SK-N-SH (cell line): ENCODE measurements at regions not wholly inside any gene's neighbourhood (a gene's known extent, or its start where the extent isn't known, plus 50 kb on each side); places are given as distances from the start of the nearest gene placed in this dataset.

Experiments
- FOSL2 ChIP-seq: IDR thresholded peaks from 2 replicates; pipeline ENCODE4 v1.4.0; 2012; ENCODE audit warnings: low read depth, mild to moderate bottlenecking, moderate library complexity, borderline replicate concordance
- TF ChIP-seq, protein P1 (sequence below): fragments of 200-600 bp; sonication (generic); IDR thresholded peaks from 2 replicates; pipeline ENCODE4 v1.6.1; 2017; ENCODE audit warnings: antibody characterized with exemption, mild to moderate bottlenecking, moderate library complexity
- TF ChIP-seq, protein P2 (sequence below): IDR thresholded peaks from 2 replicates; pipeline ENCODE4 v1.4.0; 2012; ENCODE audit warnings: low read depth, borderline replicate concordance

DNA sequence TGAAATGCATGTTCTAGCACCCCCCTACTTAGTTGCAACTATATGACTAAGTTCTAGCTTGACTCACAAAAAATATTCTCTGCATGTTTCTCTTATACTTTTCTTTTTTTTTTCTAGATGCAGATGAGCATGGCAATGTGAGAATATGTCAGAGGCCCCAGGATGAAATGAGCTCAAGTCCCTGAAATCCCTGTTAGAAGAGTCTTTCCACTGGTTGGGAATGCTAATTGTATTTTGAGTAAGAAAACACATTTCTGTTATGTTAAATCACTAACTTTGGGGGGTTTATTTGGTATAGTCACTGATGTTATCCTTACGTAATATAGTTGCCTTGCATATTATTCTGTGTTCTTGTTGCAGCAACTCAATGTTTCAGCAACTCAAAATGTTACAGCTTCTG lies 306.1 kb upstream of the CCDC179 start:
- no peak for TF ChIP-seq FOSL2
- TF ChIP-seq, protein P1, sequence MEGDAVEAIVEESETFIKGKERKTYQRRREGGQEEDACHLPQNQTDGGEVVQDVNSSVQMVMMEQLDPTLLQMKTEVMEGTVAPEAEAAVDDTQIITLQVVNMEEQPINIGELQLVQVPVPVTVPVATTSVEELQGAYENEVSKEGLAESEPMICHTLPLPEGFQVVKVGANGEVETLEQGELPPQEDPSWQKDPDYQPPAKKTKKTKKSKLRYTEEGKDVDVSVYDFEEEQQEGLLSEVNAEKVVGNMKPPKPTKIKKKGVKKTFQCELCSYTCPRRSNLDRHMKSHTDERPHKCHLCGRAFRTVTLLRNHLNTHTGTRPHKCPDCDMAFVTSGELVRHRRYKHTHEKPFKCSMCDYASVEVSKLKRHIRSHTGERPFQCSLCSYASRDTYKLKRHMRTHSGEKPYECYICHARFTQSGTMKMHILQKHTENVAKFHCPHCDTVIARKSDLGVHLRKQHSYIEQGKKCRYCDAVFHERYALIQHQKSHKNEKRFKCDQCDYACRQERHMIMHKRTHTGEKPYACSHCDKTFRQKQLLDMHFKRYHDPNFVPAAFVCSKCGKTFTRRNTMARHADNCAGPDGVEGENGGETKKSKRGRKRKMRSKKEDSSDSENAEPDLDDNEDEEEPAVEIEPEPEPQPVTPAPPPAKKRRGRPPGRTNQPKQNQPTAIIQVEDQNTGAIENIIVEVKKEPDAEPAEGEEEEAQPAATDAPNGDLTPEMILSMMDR = no peak
- TF ChIP-seq, protein P2, sequence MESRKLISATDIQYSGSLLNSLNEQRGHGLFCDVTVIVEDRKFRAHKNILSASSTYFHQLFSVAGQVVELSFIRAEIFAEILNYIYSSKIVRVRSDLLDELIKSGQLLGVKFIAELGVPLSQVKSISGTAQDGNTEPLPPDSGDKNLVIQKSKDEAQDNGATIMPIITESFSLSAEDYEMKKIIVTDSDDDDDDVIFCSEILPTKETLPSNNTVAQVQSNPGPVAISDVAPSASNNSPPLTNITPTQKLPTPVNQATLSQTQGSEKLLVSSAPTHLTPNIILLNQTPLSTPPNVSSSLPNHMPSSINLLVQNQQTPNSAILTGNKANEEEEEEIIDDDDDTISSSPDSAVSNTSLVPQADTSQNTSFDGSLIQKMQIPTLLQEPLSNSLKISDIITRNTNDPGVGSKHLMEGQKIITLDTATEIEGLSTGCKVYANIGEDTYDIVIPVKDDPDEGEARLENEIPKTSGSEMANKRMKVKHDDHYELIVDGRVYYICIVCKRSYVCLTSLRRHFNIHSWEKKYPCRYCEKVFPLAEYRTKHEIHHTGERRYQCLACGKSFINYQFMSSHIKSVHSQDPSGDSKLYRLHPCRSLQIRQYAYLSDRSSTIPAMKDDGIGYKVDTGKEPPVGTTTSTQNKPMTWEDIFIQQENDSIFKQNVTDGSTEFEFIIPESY = no peak
